ENCODE measurements at regions not wholly inside any gene's neighbourhood (a gene's known extent, or its start where the extent isn't known, plus 50 kb on each side); places are given as distances from the start of the nearest gene placed in this dataset.
A peak's percentile ranks its signal among the peaks of the same experiment; 100 is the strongest.

DNA sequence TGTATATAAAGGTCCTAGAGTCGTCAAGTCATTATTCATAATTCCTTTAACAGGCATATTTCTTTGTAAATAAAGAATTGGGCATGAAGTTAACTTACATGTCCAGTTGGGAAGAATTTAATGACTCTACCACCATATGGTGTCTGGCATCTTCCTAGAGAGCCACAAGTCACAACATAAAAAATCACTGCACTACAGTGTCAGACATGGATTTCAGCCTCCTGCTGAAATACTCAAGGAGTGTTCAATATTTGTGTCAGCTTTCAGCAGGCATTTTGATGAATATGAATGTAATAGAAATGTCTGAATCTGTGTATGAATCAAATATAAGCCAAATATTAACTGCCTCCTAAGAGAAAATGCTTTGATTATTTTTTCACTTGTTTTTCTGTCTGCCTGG, 91.9 kb upstream of the TMPRSS15 start:
- TF ChIP-seq, protein P1, sequence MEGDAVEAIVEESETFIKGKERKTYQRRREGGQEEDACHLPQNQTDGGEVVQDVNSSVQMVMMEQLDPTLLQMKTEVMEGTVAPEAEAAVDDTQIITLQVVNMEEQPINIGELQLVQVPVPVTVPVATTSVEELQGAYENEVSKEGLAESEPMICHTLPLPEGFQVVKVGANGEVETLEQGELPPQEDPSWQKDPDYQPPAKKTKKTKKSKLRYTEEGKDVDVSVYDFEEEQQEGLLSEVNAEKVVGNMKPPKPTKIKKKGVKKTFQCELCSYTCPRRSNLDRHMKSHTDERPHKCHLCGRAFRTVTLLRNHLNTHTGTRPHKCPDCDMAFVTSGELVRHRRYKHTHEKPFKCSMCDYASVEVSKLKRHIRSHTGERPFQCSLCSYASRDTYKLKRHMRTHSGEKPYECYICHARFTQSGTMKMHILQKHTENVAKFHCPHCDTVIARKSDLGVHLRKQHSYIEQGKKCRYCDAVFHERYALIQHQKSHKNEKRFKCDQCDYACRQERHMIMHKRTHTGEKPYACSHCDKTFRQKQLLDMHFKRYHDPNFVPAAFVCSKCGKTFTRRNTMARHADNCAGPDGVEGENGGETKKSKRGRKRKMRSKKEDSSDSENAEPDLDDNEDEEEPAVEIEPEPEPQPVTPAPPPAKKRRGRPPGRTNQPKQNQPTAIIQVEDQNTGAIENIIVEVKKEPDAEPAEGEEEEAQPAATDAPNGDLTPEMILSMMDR (IDR thresholded peaks at IDR 0.05), result no peak
- no peaks in the 10 kb centered on the region for H3K36me3 ChIP-seq
- no peaks in the 10 kb centered on the region for H3K27me3 ChIP-seq
- intact Hi-C loops (cut with DNase I), result no loop called here
- ATAC-seq (no peak), DNase-seq (no peak)
- no peak overlapping the region for H3K27ac ChIP-seq
- 82 to 83% methylated on average over 1 of the region's 1 CpG for WGBS, 2 donors
- H3K4me1 ChIP-seq, result no peaks in the 10 kb centered on the region
- no peak overlapping the region for H3K4me3 ChIP-seq
- no peaks in the 10 kb centered on the region for H3K9me3 ChIP-seq

DNA sequence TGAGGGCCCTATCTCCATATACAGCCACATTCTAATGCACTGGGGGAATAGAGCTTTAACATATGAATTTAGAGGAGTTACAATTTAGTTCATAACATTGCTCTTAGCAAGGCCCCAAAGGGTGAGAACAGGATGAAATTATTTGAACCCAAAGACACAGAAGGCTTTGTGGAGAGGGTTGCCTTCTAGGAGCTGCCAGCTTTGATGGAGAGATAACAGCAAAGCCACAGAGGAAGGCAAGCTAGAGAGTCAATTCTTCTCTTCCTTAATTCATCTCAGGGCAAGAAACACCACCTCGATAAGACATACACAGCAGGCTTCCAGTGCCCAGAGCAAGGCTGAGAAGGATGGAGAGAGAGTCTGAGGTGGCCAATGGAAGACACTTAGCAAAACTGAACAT, 94.8 kb upstream of the TMPRSS15 start:
- intact Hi-C loops (cut with DNase I), result no loop called here
- DNase-seq, result no peak
- H3K9me3 ChIP-seq, result peaks cover 0 to 10% (median 0%) of the 10 kb centered on the region in 11 donors
- no peak for ATAC-seq
- no peaks in the 10 kb centered on the region for H3K4me1 ChIP-seq
- TF ChIP-seq, protein P1 (IDR thresholded peaks at IDR 0.05), result no peak
- H3K27ac ChIP-seq, result no peak overlapping the region
- no peaks in the 10 kb centered on the region for H3K36me3 ChIP-seq
- no peaks in the 10 kb centered on the region for H3K27me3 ChIP-seq
- no peak overlapping the region for H3K4me3 ChIP-seq
- 60 to 71% methylated on average over 1 of the region's 1 CpG for WGBS, 2 donors

DNA sequence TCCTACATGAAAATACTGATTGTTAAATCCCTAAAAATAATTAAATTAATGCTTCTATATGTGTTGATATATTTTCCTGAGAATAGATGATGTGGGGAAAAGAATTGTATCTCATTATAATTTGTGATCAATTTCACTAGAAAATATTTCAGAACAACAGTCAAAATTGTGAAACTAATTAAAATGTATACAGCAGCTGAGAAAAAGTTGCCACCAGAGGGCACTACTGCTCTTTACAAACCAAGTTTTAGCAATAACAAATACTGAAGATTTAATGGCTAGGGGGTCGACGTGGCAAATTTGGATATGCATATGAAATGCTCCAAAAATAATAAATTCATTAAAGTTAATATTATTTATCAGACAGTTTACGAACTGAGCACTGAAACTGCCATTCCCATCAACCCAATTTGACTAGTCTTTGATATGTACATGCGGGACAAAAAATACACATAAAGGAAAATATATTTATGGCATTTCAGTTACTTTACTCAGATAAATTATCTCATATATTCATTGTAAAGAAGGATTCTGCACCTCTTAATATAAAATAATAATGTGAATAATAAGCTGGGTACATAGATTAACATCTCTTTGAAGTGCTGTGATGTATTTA, 96.3 kb upstream of the TMPRSS15 start:
- TF ChIP-seq, protein P1 (IDR thresholded peaks at IDR 0.05), result peak in 8 of 9 donors; percentile 32 to 74 (median 66)
- peak in 1 of 2 donors; percentile 6 for DNase-seq
- 27 to 29% methylated on average over 4 of the region's 4 CpGs for WGBS, 2 donors
- intact Hi-C loops (cut with DNase I), result no loop called here
- Histone ChIP-seq H3K27me3 (no peaks in the 10 kb centered on the region), H3K4me1 (no peaks in the 10 kb centered on the region), H3K4me3 (no peak overlapping the region), H3K36me3 (no peaks in the 10 kb centered on the region), H3K27ac (no peak overlapping the region), H3K9me3 (peaks cover 0 to 20% (median 6%) of the 10 kb centered on the region in 11 donors)
- no peak for ATAC-seq

DNA sequence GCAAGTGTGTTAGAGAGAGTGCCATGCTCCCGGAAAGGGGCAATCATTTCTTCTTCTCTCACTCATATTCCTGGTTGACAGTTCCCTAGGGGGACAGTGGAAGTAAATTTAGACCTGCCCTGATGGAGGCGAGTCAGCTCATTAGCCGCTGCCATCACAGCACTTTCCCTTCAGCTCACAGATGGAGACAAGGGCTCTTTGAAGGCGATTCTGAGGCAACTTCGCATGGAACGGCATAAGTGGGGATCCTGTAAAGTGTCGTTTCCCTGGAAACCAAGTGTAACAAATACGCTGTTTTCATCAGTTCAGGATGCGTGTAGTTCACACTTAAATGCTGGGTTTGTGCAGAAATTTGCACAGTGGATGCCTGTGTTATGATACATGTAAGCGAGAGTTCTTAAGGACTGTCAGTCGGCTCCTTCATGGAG, 114.5 kb upstream of the TMPRSS15 start:
- Histone ChIP-seq H3K27ac (no peak overlapping the region), H3K36me3 (no peaks in the 10 kb centered on the region), H3K4me3 (no peak overlapping the region), H3K27me3 (peaks cover 0 to 5% (median 0%) of the 10 kb centered on the region in 7 donors), H3K9me3 (no peaks in the 10 kb centered on the region), H3K4me1 (no peaks in the 10 kb centered on the region)
- TF ChIP-seq, protein P1 (IDR thresholded peaks at IDR 0.05), result no peak
- ATAC-seq, result no peak
- DNase-seq, result no peak
- intact Hi-C loops (cut with DNase I), result no loop called here
- 65 to 88% methylated on average over 11 of the region's 11 CpGs for WGBS, 2 donors
